IMR-90 (cell line): ENCODE measurements at regions not wholly inside any gene's neighbourhood (a gene's known extent, or its start where the extent isn't known, plus 50 kb on each side); places are given as distances from the start of the nearest gene placed in this dataset.

Experiments used
- ATAC-seq: fragments of 200-7000 bp; cut with Tn5 transposase; 2 replicates; pipeline ENCODE4 v1.9.1; 2020; ENCODE audit warnings: low read depth, mild to moderate bottlenecking, moderate library complexity
- BruUV-seq: library from RNA; stranded (reverse); fragments of 400-500 nt; replicated peaks from 2 replicates; lab custom pipeline; 2021; lab: Mats Ljungman, UMichigan
- CTCF ChIA-PET: fragments of 300-600 bp; formaldehyde crosslinking; extraction: SDS; loops from one replicate; lab custom pipeline; 2021; ENCODE audit warnings: antibody characterized with exemption; lab: Yijun Ruan, JAX
- POLR2A ChIA-PET: fragments of 300-600 bp; sonication (Branson Sonifier 250); formaldehyde crosslinking; loops from one replicate; lab custom pipeline; 2022; ENCODE audit warnings: antibody characterized with exemption; ENCODE audit not compliant: unreplicated experiment; lab: Charles Lee
- DNase-seq: peaks from one replicate; pipeline ENCODE4 v3.0.0; 2013
- H2AFZ ChIP-seq: replicated peaks from 2 replicates; pipeline ENCODE3; 2013; ENCODE audit warnings: low read length, mild to moderate bottlenecking; ENCODE audit not compliant: poor library complexity
- H2AK5ac ChIP-seq: 2 replicates; pipeline ENCODE4 v1.6.1; 2013; ENCODE audit warnings: low read depth, low read length, inconsistent platforms
- H2AK9ac ChIP-seq: replicated peaks from 2 replicates; pipeline ENCODE3; 2013; ENCODE audit warnings: mild to moderate bottlenecking, low read depth, low read length, moderate library complexity; ENCODE audit not compliant: poor library complexity
- H2BK120ac ChIP-seq: 2 replicates; pipeline ENCODE4 v1.6.1; 2013; ENCODE audit warnings: low read depth, low read length, inconsistent platforms
- H2BK15ac ChIP-seq: 3 replicates; pipeline ENCODE4 v1.6.1; 2013; ENCODE audit warnings: low read depth, low read length, inconsistent platforms
- H2BK20ac ChIP-seq: 2 replicates; pipeline ENCODE4 v1.6.1; 2013; ENCODE audit warnings: low read depth, mild to moderate bottlenecking, inconsistent platforms, low read length, moderate library complexity
- H2BK5ac ChIP-seq: 2 replicates; pipeline ENCODE4 v1.6.1; 2013; ENCODE audit warnings: mild to moderate bottlenecking, low read depth, low read length, inconsistent platforms; ENCODE audit not compliant: poor library complexity, severe bottlenecking
- H3K14ac ChIP-seq: replicated peaks from 2 replicates; pipeline ENCODE4 v1.6.1; 2013; ENCODE audit warnings: low read depth, low read length, inconsistent platforms
- H3K18ac ChIP-seq: 2 replicates; pipeline ENCODE4 v1.6.1; 2013; ENCODE audit warnings: low read depth, low read length, control low read depth
- H3K23ac ChIP-seq: 2 replicates; pipeline ENCODE4 v1.6.1; 2013; ENCODE audit warnings: low read depth, low read length, inconsistent platforms
- H3K27ac ChIP-seq: 2 replicates; pipeline ENCODE4 v1.5.1; 2013; ENCODE audit warnings: mild to moderate bottlenecking, control low read depth, low read length; ENCODE audit not compliant: insufficient read depth
- H3K27me3 ChIP-seq: 2 replicates; pipeline ENCODE4 v1.6.1; 2013; ENCODE audit warnings: low read length; ENCODE audit not compliant: control insufficient read depth, insufficient read depth
- H3K36me3 ChIP-seq: 2 replicates; pipeline ENCODE4 v1.6.1; 2013; ENCODE audit warnings: low read length, mixed read lengths; ENCODE audit not compliant: control insufficient read depth, insufficient read depth
- H3K4ac ChIP-seq: 2 replicates; pipeline ENCODE4 v1.6.1; 2013; ENCODE audit warnings: low read depth, low read length, inconsistent platforms
- H3K4me1 ChIP-seq: 2 replicates; pipeline ENCODE4 v1.6.1; 2013; ENCODE audit warnings: low read length, mixed read lengths; ENCODE audit not compliant: control insufficient read depth, insufficient read depth
- H3K4me2 ChIP-seq: 2 replicates; pipeline ENCODE4 v1.6.1; 2013; ENCODE audit warnings: low read depth, mild to moderate bottlenecking, control low read depth, low read length, moderate library complexity
- H3K4me3 ChIP-seq: 2 replicates; pipeline ENCODE4 v1.5.1; 2013; ENCODE audit warnings: low read depth, mild to moderate bottlenecking, control low read depth, low read length, moderate library complexity; ENCODE audit not compliant: insufficient read depth
- H3K56ac ChIP-seq: 2 replicates; pipeline ENCODE4 v1.6.1; 2013; ENCODE audit warnings: low read length, inconsistent platforms; ENCODE audit not compliant: insufficient read depth; ENCODE audit errors: extremely low read depth
- H3K79me1 ChIP-seq, 2 experiments: 2 replicates each; pipeline ENCODE4 v1.6.1; 2013; ENCODE audit warnings: low read length in 2 of 2, inconsistent platforms in 1 of 2, low read depth in 1 of 2
- H3K9ac ChIP-seq: 2 replicates; pipeline ENCODE4 v1.6.1; 2013; ENCODE audit warnings: low read depth, low read length, control low read depth
- H3K9me1 ChIP-seq: 2 replicates; pipeline ENCODE4 v1.6.1; 2013; ENCODE audit warnings: low read length, inconsistent platforms; ENCODE audit not compliant: insufficient read depth
- H3K9me3 ChIP-seq: 2 replicates; pipeline ENCODE4 v1.6.1; 2013; ENCODE audit warnings: low read length; ENCODE audit not compliant: control insufficient read depth, insufficient read depth
- H4K20me1 ChIP-seq: 2 replicates; pipeline ENCODE4 v1.6.1; 2013; ENCODE audit warnings: low read length, inconsistent platforms; ENCODE audit not compliant: insufficient read depth
- H4K5ac ChIP-seq: 2 replicates; pipeline ENCODE4 v1.6.1; 2013; ENCODE audit warnings: mild to moderate bottlenecking, low read depth, low read length, control low read depth
- H4K8ac ChIP-seq, 2 experiments: 2 replicates each; pipeline ENCODE4 v1.6.1; 2013; ENCODE audit warnings: low read depth in 2 of 2, low read length in 2 of 2, control low read depth in 1 of 2, inconsistent platforms in 1 of 2
- H4K91ac ChIP-seq: 2 replicates; pipeline ENCODE4 v1.6.1; 2013; ENCODE audit warnings: low read depth, low read length, inconsistent platforms; ENCODE audit not compliant: insufficient read depth
- BHLHE40 ChIP-seq: fragments of 150-350 bp; IDR thresholded peaks from 2 replicates; pipeline ENCODE4 v1.6.1; 2016; ENCODE audit warnings: mild to moderate bottlenecking, low read depth, low read length
- CHD1 ChIP-seq: IDR thresholded peaks from 2 replicates; pipeline ENCODE4 v1.6.1; 2012; ENCODE audit warnings: low read depth, low read length, improper control_type of control experiment
- MXI1 ChIP-seq: IDR thresholded peaks from 2 replicates; pipeline ENCODE4 v1.6.1; 2012; ENCODE audit warnings: low read depth, mild to moderate bottlenecking, low read length, moderate library complexity, borderline replicate concordance
- POLR2A ChIP-seq: IDR thresholded peaks from 2 replicates; pipeline ENCODE4 v1.6.1; 2012; ENCODE audit warnings: mild to moderate bottlenecking, low read depth, low read length
- RCOR1 ChIP-seq: IDR thresholded peaks from 2 replicates; pipeline ENCODE4 v1.6.1; 2012; ENCODE audit warnings: mild to moderate bottlenecking, low read length, improper control_type of control experiment; ENCODE audit not compliant: insufficient replicate concordance
- RFX5 ChIP-seq: IDR thresholded peaks from 2 replicates; pipeline ENCODE4 v1.8.0; 2012; ENCODE audit warnings: low read depth, mild to moderate bottlenecking, low read length, moderate library complexity
- SMC3 ChIP-seq: fragments of 150-350 bp; IDR thresholded peaks from 2 replicates; pipeline ENCODE4 v1.6.1; 2016; ENCODE audit warnings: low read depth, mild to moderate bottlenecking, antibody characterized with exemption, low read length, moderate library complexity
- dilution Hi-C: fragments of 300-500 bp; cut with HindIII; formaldehyde crosslinking; loops from one replicate; pipeline ENCODE4 v1.14.3; 2018; ENCODE audit warnings: low sequenced_read_pairs; ENCODE audit not compliant: unreplicated experiment
- in situ Hi-C: fragments of 300-500 bp; cut with MboI; formaldehyde crosslinking; loops from 3 replicates; pipeline ENCODE4 v1.14.3; 2019; ENCODE audit warnings: low sequenced_read_pairs, inconsistent platforms, mixed read lengths
- intact Hi-C: fragments of 100-400 bp; cut with micrococcal nuclease; formaldehyde crosslinking; loops from 2 replicates; pipeline ENCODE4 v1.10.0; 2022

GRCh38 chr7:83878614-83879013, 229.7 kb upstream of the SEMA3E start:
- H2BK20ac ChIP-seq, result no peak overlapping the region
- no peak overlapping the region for H3K23ac ChIP-seq
- BruUV-seq, result no TSS peak
- ATAC-seq, result no peak
- H3K9ac ChIP-seq, result no peak overlapping the region
- no peak overlapping the region for H2AFZ ChIP-seq
- H3K4me1 ChIP-seq, result no peaks in the 10 kb centered on the region
- CTCF ChIA-PET, result no interaction called here
- H3K4me2 ChIP-seq, result no peak overlapping the region
- no peak overlapping the region for H3K4me3 ChIP-seq
- H3K27ac ChIP-seq, result no peak overlapping the region
- no peaks in the 10 kb centered on the region for H3K79me1 ChIP-seq
- H4K20me1 ChIP-seq, result no peaks in the 10 kb centered on the region
- POLR2A ChIA-PET, result no interaction called here
- H2BK120ac ChIP-seq, result no peak overlapping the region
- H4K8ac ChIP-seq, result no peak overlapping the region
- H2BK15ac ChIP-seq, result no peak overlapping the region
- H4K91ac ChIP-seq, result no peak overlapping the region
- H3K56ac ChIP-seq, result no peak overlapping the region
- DNase-seq, result no peak
- TF ChIP-seq RFX5, result no peak
- no peak for TF ChIP-seq MXI1
- no peak for TF ChIP-seq BHLHE40
- no peak for TF ChIP-seq POLR2A
- TF ChIP-seq CHD1, result no peak
- TF ChIP-seq SMC3, result no peak
- no peak for TF ChIP-seq RCOR1
- H3K9me3 ChIP-seq, result no peaks in the 10 kb centered on the region
- in situ Hi-C loops (no loop called here), dilution Hi-C loops (no loop called here), intact Hi-C loops (no loop called here)
- H3K4ac ChIP-seq, result no peak overlapping the region
- H4K5ac ChIP-seq, result no peak overlapping the region
- H3K9me1 ChIP-seq, result no peaks in the 10 kb centered on the region
- no peak overlapping the region for H2AK5ac ChIP-seq
- no peak overlapping the region for H3K18ac ChIP-seq
- no peak overlapping the region for H3K14ac ChIP-seq
- H3K27me3 ChIP-seq, result no peaks in the 10 kb centered on the region
- no peak overlapping the region for H2AK9ac ChIP-seq
- no peak overlapping the region for H2BK5ac ChIP-seq
- H3K36me3 ChIP-seq, result no peaks in the 10 kb centered on the region
